ENCODE measurements at regions not wholly inside any gene's neighbourhood (a gene's known extent, or its start where the extent isn't known, plus 50 kb on each side); places are given as distances from the start of the nearest gene placed in this dataset.

DNA sequence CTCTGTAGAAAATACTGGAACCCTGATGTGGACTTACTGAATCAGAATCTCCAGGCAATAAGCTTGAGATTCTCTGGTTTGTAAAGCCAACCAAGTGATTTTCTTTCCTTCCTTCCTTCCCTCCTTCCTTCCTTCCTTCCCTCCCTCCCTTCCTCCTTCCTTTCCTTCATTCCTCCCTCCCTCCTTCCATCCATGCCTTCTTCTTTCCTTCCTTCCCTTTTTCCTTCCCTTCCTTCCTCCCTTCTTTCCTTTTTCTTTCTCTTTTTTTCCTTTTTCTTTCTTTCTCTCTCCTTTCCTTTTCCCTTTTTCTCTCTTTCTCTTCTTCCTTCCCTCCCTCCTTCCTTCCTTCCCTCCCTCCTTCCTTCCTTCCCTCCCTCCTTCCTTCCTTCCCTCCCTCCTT lies 450.8 kb downstream of the GRXCR1 start:
- Histone ChIP-seq H3K4me3 (no peak overlapping the region), H3K36me3 (replicated peaks in 1 of 2; ENCODE audit: insufficient read depth in 1 of 2, low read depth in 2 of 2) (no peaks in the 10 kb centered on the region), H3K4me1 (no peaks in the 10 kb centered on the region), H3K27me3 (no peaks in the 10 kb centered on the region), H3K27ac (no peak overlapping the region), H3K9me3 (no peaks in the 10 kb centered on the region)
- TF ChIP-seq, protein P1, sequence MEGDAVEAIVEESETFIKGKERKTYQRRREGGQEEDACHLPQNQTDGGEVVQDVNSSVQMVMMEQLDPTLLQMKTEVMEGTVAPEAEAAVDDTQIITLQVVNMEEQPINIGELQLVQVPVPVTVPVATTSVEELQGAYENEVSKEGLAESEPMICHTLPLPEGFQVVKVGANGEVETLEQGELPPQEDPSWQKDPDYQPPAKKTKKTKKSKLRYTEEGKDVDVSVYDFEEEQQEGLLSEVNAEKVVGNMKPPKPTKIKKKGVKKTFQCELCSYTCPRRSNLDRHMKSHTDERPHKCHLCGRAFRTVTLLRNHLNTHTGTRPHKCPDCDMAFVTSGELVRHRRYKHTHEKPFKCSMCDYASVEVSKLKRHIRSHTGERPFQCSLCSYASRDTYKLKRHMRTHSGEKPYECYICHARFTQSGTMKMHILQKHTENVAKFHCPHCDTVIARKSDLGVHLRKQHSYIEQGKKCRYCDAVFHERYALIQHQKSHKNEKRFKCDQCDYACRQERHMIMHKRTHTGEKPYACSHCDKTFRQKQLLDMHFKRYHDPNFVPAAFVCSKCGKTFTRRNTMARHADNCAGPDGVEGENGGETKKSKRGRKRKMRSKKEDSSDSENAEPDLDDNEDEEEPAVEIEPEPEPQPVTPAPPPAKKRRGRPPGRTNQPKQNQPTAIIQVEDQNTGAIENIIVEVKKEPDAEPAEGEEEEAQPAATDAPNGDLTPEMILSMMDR (IDR thresholded peaks at IDR 0.05): no peak
- no peak for TF ChIP-seq POLR2A (IDR thresholded peaks at IDR 0.05)
- intact Hi-C loops (cut with DNase I): no loop called here
- DNase-seq: no peak
- no peak for ATAC-seq

DNA sequence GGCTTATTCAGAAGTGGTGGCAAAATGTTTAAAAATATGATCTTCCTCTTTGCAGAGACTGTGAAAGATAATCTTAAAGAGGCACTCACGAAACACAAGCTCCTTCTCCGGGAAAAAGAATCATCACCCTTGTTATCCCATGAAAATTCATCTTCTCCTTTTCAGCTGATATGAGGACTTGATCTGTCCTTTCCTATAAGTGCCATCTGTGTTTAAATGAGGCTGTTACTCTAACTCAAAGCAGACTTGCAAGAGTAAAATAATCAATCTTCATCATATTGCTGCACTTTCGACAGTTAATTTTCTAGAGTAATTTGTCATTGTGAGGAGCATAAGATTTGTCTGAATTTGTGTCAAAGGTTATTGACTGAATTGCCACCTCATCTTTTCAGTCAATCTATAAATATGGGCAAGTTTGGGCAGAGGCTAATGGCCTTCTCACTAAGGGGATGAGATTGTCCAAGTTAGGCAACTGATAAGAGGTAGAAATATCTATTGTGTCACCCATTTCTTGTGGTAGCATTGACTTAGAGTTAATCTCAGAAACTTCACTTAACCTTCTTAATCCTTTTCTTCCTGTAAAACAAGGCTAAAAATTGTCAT lies 452.9 kb downstream of the GRXCR1 start:
- Histone ChIP-seq H3K9me3 (no peaks in the 10 kb centered on the region), H3K4me3 (no peak overlapping the region), H3K27ac (no peak overlapping the region), H3K4me1 (no peaks in the 10 kb centered on the region), H3K27me3 (no peaks in the 10 kb centered on the region), H3K36me3 (replicated peaks in 1 of 2; ENCODE audit: insufficient read depth in 1 of 2, low read depth in 2 of 2) (no peaks in the 10 kb centered on the region)
- no peak for ATAC-seq
- 49 to 67% methylated on average over 3 of the region's 3 CpGs for WGBS, 2 donors
- intact Hi-C loops (cut with DNase I): no loop called here
- DNase-seq: no peak
- no peak for TF ChIP-seq POLR2A (IDR thresholded peaks at IDR 0.05)
- TF ChIP-seq, protein P1 (IDR thresholded peaks at IDR 0.05): no peak

DNA sequence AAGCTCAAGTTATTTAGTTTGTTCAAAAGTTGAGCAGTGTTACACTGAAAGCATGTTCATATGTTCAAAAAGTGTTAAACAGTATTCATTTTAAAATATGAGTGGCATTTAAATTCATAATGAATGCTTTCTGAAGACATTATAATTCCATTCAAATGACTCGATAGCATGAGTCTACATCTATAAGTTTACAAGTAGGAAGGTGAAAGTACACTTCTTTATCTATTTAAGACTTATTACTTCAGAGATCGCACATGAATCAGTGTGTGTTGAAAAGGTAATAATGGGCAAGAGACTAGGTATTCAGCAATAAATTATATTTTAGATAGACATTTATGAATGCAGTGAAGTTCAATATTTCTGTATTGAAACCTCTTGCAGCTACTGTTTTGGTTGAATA lies 456.1 kb downstream of the GRXCR1 start:
- H3K9me3 ChIP-seq: no peaks in the 10 kb centered on the region
- no peak overlapping the region for H3K4me3 ChIP-seq
- no peaks in the 10 kb centered on the region for H3K27me3 ChIP-seq
- WGBS, 2 donors: 86 to 89% methylated on average over 2 of the region's 2 CpGs
- ATAC-seq: no peak
- intact Hi-C loops (cut with DNase I): no loop called here
- H3K27ac ChIP-seq: no peak overlapping the region
- TF ChIP-seq, protein P1 (IDR thresholded peaks at IDR 0.05): no peak
- no peak for TF ChIP-seq POLR2A (IDR thresholded peaks at IDR 0.05)
- no peak for DNase-seq
- no peaks in the 10 kb centered on the region for H3K4me1 ChIP-seq
- no peaks in the 10 kb centered on the region for H3K36me3 ChIP-seq (replicated peaks in 1 of 2; ENCODE audit: insufficient read depth in 1 of 2, low read depth in 2 of 2)

DNA sequence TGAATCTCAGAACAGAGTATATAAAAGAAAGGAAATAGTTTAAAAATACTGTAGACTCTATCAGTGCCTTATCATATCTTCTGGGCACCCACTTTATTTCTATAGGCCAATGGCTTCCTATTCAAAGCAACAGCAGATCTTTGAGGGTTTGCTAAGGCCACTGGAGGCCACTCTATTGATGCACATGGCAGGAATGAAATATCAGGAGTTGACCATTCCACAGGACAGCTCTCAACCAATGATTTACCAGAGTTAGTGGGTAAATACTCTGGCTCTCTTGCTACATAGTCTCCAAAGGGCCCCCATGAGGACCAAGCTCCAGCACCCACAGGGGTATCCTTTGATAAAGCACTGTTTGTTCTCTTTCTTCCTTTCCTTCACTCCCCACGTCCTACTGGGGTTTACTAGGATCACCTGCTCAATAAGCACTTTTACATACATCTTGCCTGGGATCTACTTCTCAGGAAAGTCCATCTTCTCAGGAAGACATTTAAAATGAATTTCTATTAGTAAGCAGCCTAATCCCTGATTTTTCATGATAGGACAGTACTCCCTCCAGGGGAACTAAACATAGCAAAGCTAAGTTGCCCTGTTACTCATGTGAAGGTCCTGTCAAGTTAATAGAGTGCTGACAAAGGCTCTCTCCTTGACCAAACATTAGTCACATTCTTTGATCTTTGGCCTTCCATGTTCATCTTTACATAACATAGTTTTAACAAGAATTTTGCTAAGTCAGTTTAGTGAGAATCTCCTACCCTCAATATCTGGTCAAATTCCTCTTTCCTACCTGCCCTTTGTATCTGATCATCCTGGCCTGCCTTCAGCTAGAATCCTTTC lies 459.7 kb downstream of the GRXCR1 start:
- TF ChIP-seq, protein P1 (IDR thresholded peaks at IDR 0.05): no peak
- TF ChIP-seq POLR2A (IDR thresholded peaks at IDR 0.05): no peak
- ATAC-seq (no peak), DNase-seq (no peak)
- Histone ChIP-seq H3K27ac (no peak overlapping the region), H3K4me1 (peaks cover 6% of the 10 kb centered on the region), H3K36me3 (replicated peaks in 1 of 2; ENCODE audit: insufficient read depth in 1 of 2, low read depth in 2 of 2) (no peaks in the 10 kb centered on the region), H3K4me3 (no peak overlapping the region), H3K27me3 (no peaks in the 10 kb centered on the region), H3K9me3 (no peaks in the 10 kb centered on the region)
- WGBS, 2 donors: 0 to 5% methylated on average over 1 of the region's 1 CpG
- intact Hi-C loops (cut with DNase I): no loop called here

DNA sequence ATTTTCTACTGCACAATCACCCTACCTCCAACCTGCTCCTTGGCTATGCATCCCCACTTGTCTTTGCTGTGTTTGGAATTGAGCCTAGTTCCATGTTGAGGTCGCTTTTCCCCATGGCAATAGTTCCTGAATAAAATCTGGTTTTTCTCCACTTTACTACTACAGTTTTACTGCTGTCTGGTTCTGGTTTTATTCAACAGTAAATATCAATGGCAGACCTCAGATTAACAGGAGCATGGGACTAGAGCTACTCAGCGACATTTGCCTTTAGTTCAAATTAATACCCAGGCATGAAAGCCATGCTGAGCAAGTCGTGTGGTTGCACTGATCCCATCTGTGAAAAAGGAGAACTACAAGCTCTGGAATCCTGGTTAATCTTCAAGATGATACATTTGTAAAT lies 460.3 kb downstream of the GRXCR1 start:
- H3K36me3 ChIP-seq (replicated peaks in 1 of 2; ENCODE audit: insufficient read depth in 1 of 2, low read depth in 2 of 2): no peaks in the 10 kb centered on the region
- WGBS, 2 donors: 72 to 76% methylated on average over 3 of the region's 3 CpGs
- H3K9me3 ChIP-seq: no peaks in the 10 kb centered on the region
- DNase-seq: no peak
- no peak for ATAC-seq
- intact Hi-C loops (cut with DNase I): no loop called here
- no peaks in the 10 kb centered on the region for H3K27me3 ChIP-seq
- peaks cover 6% of the 10 kb centered on the region for H3K4me1 ChIP-seq
- no peak overlapping the region for H3K27ac ChIP-seq
- H3K4me3 ChIP-seq: no peak overlapping the region
- TF ChIP-seq, protein P1 (IDR thresholded peaks at IDR 0.05): no peak
- TF ChIP-seq POLR2A (IDR thresholded peaks at IDR 0.05): no peak

Measured in body of pancreas (tissue), 4 donors.